K562 (cell line): ENCODE measurements at regions not wholly inside any gene's neighbourhood (a gene's known extent, or its start where the extent isn't known, plus 50 kb on each side); places are given as distances from the start of the nearest gene placed in this dataset.

ENCODE experiments used
- FIP1L1 ChIP-seq: fragments of 200-400 bp; formaldehyde crosslinking; IDR thresholded peaks from 2 replicates; pipeline ENCODE4 v1.6.1; 2018; ENCODE audit warnings: mild to moderate bottlenecking, low read depth, low read length; ENCODE audit not compliant: poor library complexity, severe bottlenecking
- HNRNPLL ChIP-seq: fragments of 200-400 bp; formaldehyde crosslinking; IDR thresholded peaks from 2 replicates; pipeline ENCODE4 v1.6.1; 2017; ENCODE audit warnings: low read length, low read depth, mild to moderate bottlenecking; ENCODE audit not compliant: poor library complexity, severe bottlenecking
- L3MBTL2 ChIP-seq: fragments of 450-650 bp; IDR thresholded peaks from 2 replicates; pipeline ENCODE4 v1.6.1; 2016; ENCODE audit warnings: mild to moderate bottlenecking, moderate library complexity
- NR2F6 ChIP-seq: fragments of 450-650 bp; formaldehyde crosslinking; IDR thresholded peaks from 2 replicates; pipeline ENCODE4 v1.4.0; 2020; ENCODE audit warnings: mild to moderate bottlenecking
- PHF20 ChIP-seq: fragments of 450-650 bp; IDR thresholded peaks from 2 replicates; pipeline ENCODE4 v1.6.1; 2018; ENCODE audit not compliant: partially characterized antibody
- RCOR1 ChIP-seq, 2 experiments: IDR thresholded peaks; 2 replicates each; pipeline ENCODE4 v1.6.1; 2012; ENCODE audit warnings: low read depth in 2 of 2, low read length in 2 of 2, borderline replicate concordance in 1 of 2, improper control_type of control experiment in 1 of 2
- RERE ChIP-seq: sonication (generic); formaldehyde crosslinking; IDR thresholded peaks from 2 replicates; pipeline ENCODE4 v1.8.0; 2023; ENCODE audit warnings: missing genetic modification reagents, mild to moderate bottlenecking, borderline replicate concordance
- SP1 ChIP-seq: sonication (generic); formaldehyde crosslinking; IDR thresholded peaks from 2 replicates; pipeline ENCODE4 v1.8.1; 2022; ENCODE audit warnings: mild to moderate bottlenecking, missing genetic modification reagents
- TARDBP ChIP-seq: fragments of 450-650 bp; IDR thresholded peaks from 2 replicates; pipeline ENCODE4 v1.6.1; 2016
- TBP ChIP-seq: optimal IDR thresholded peaks from 2 replicates; pipeline ENCODE3; 2011; ENCODE audit warnings: low read depth, low read length, improper control_type of control experiment
- TEAD4 ChIP-seq, 2 experiments: sonication (generic) in 1 of 2; formaldehyde crosslinking in 1 of 2; IDR thresholded peaks; 2 replicates each; pipeline versions ENCODE4 v1.6.1 to v1.8.0; 2012 to 2022; ENCODE audit warnings: borderline replicate concordance in 1 of 2, inconsistent platforms in 1 of 2, low read length in 1 of 2, mild to moderate bottlenecking in 1 of 2, missing genetic modification reagents in 1 of 2
- YY1 ChIP-seq, 3 experiments: IDR thresholded peaks; 2 replicates each; pipeline ENCODE4 v1.6.1; 2011; ENCODE audit warnings: low read length in 2 of 3, mild to moderate bottlenecking in 2 of 3, moderate library complexity in 2 of 3, borderline replicate concordance in 1 of 3, control low read depth in 1 of 3, low read depth in 1 of 3; ENCODE audit not compliant: insufficient read depth in 3 of 3, insufficient replicate concordance in 2 of 3, control insufficient read depth in 1 of 3, insufficient read length in 1 of 3; ENCODE audit errors: extremely low read depth in 1 of 3
- ZBTB12 ChIP-seq: fragments of 250-450 bp; sonication (Bioruptor Pico); IDR thresholded peaks from 2 replicates; pipeline ENCODE4 v1.4.0; 2020
- ZBTB43 ChIP-seq: sonication (generic); formaldehyde crosslinking; IDR thresholded peaks from 2 replicates; pipeline ENCODE4 v1.8.0; 2023; ENCODE audit warnings: mild to moderate bottlenecking, missing genetic modification reagents
- ZNF134 ChIP-seq: fragments of 250-450 bp; sonication (Bioruptor Pico); conservative IDR thresholded peaks from 2 replicates; pipeline ENCODE4 v1.4.0; 2020
- ZNF347 ChIP-seq: fragments of 450-650 bp; formaldehyde crosslinking; IDR thresholded peaks from 2 replicates; pipeline ENCODE4 v1.4.0; 2020; ENCODE audit warnings: low read depth, mild to moderate bottlenecking, moderate library complexity
- ZNF583 ChIP-seq: fragments of 250-450 bp; sonication (Bioruptor Pico); IDR thresholded peaks from 2 replicates; pipeline ENCODE4 v1.4.0; 2020
- ZNF699 ChIP-seq: fragments of 250-450 bp; sonication (Bioruptor Pico); IDR thresholded peaks from 2 replicates; pipeline ENCODE4 v1.8.0; 2021; ENCODE audit warnings: mild to moderate bottlenecking, moderate library complexity; ENCODE audit not compliant: insufficient replicate concordance
- ZNF778 ChIP-seq: fragments of 450-650 bp; formaldehyde crosslinking; IDR thresholded peaks from 2 replicates; pipeline ENCODE4 v1.4.0; 2020; ENCODE audit warnings: mild to moderate bottlenecking, moderate library complexity
- ZNF785 ChIP-seq: fragments of 250-450 bp; sonication (Bioruptor Pico); IDR thresholded peaks from 2 replicates; pipeline ENCODE4 v1.4.0; 2020; ENCODE audit warnings: mild to moderate bottlenecking
- ZSCAN29 ChIP-seq: fragments of 450-650 bp; IDR thresholded peaks from 2 replicates; pipeline ENCODE4 v1.6.1; 2017

GRCh38 chr1:221812905-221813597, 71.2 kb upstream of the DUSP10 start (continued):
- no peak for TF ChIP-seq L3MBTL2
- TF ChIP-seq ZNF785 (CRISPR knock-in tag), result no peak
- peak in 1 of 2 experiments; percentile 15; a peak in 1 of 4 replicates for TF ChIP-seq RCOR1 (IDR thresholded peaks at IDR 0.05; ENCODE audit: borderline replicate concordance in 1 of 2, low read depth in 2 of 2, low read length in 2 of 2)
- no peak for TF ChIP-seq TBP
- no peak for TF ChIP-seq ZNF347 (CRISPR knock-in tag)
- peak; percentile 40; the same call in 1 of the 2 replicates for TF ChIP-seq ZBTB12 (CRISPR knock-in tag)
- TF ChIP-seq SP1 (CRISPR knock-in tag), result no peak
- TF ChIP-seq FIP1L1, result no peak
- TF ChIP-seq ZBTB43 (CRISPR knock-in tag), result no peak
- no peak for TF ChIP-seq PHF20
- no peak for TF ChIP-seq ZNF134 (CRISPR knock-in tag)
- peak; percentile 63 for TF ChIP-seq ZNF583
- peak; percentile 66 for TF ChIP-seq TEAD4 (IDR thresholded peaks at IDR 0.05; ENCODE audit: low read length)
- no peak for TF ChIP-seq TEAD4 (CRISPR knock-in tag; IDR thresholded peaks at IDR 0.05; ENCODE audit: borderline replicate concordance)
- no peak for TF ChIP-seq ZNF778 (CRISPR knock-in tag)
- no peak for TF ChIP-seq RERE (CRISPR knock-in tag)
- no peak for TF ChIP-seq YY1 (IDR thresholded peaks at IDR 0.05; ENCODE audit: borderline replicate concordance in 1 of 3, control insufficient read depth in 1 of 3, extremely low read depth in 1 of 3, insufficient read depth in 3 of 3, insufficient read length in 1 of 3, insufficient replicate concordance in 2 of 3, low read depth in 1 of 3, low read length in 2 of 3)
- no peak for TF ChIP-seq ZNF699 (CRISPR knock-in tag)
- TF ChIP-seq HNRNPLL, result no peak
- TF ChIP-seq NR2F6 (CRISPR knock-in tag), result no peak
- no peak for TF ChIP-seq TARDBP
- TF ChIP-seq ZSCAN29, result no peak
